Activated T-helper 17 cell treated with anti-CD3 and anti-CD28 coated beads, Interleukin-2, amount 50 U/mL, for 72 hours (primary cell): ENCODE measurements at regions not wholly inside any gene's neighbourhood (a gene's known extent, or its start where the extent isn't known, plus 50 kb on each side); places are given as distances from the start of the nearest gene placed in this dataset.

ENCODE experiments used
- ATAC-seq: fragments of 150-1000 bp; cut with Tn5 transposase; replicated peaks from 2 replicates; pipeline ENCODE4 v1.10.0; 2021; ENCODE audit warnings: mild to moderate bottlenecking, moderate library complexity
- H3K27ac Mint-ChIP-seq: one replicate; pipeline ENCODE4 v1.8.0; 2022; ENCODE audit warnings: mixed read lengths
- H3K27me3 Mint-ChIP-seq: one replicate; pipeline ENCODE4 v1.8.0; 2022; ENCODE audit warnings: mixed read lengths
- H3K36me3 Mint-ChIP-seq: one replicate; pipeline ENCODE4 v1.8.0; 2022; ENCODE audit warnings: low read depth, mild to moderate bottlenecking, mixed read lengths
- H3K4me1 Mint-ChIP-seq: one replicate; pipeline ENCODE4 v1.8.0; 2022; ENCODE audit warnings: mixed read lengths
- H3K4me3 Mint-ChIP-seq: one replicate; pipeline ENCODE4 v1.8.0; 2022; ENCODE audit warnings: mild to moderate bottlenecking, mixed read lengths
- H3K9me3 Mint-ChIP-seq: one replicate; pipeline ENCODE4 v1.8.0; 2022; ENCODE audit warnings: mixed read lengths

DNA sequence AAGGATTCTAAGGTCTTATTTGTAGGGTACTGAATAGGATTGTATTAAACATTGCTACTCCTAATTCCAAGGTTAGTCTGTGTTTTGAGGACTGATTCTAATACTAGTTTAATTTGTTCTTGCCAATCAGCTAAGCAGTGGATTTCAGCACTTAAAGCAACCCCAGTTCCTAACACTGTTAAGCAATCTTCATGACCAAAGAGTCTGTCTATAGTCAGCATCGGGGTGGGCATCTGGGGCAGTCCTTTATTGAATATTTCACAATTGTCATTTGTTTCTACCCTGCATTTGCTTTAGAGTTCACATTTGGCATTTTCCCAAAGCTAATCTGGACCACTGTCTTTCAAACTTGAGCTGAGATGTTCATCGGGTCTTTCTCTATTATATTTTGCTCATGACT lies 248.0 kb upstream of the TANK start:
- no peaks in the 10 kb centered on the region for H3K36me3 Mint-ChIP-seq
- no peaks in the 10 kb centered on the region for H3K9me3 Mint-ChIP-seq
- no peaks in the 10 kb centered on the region for H3K4me1 Mint-ChIP-seq
- no peak overlapping the region for H3K27ac Mint-ChIP-seq
- peaks cover 7% of the 10 kb centered on the region for H3K27me3 Mint-ChIP-seq
- no peak overlapping the region for H3K4me3 Mint-ChIP-seq
- no peak for ATAC-seq

DNA sequence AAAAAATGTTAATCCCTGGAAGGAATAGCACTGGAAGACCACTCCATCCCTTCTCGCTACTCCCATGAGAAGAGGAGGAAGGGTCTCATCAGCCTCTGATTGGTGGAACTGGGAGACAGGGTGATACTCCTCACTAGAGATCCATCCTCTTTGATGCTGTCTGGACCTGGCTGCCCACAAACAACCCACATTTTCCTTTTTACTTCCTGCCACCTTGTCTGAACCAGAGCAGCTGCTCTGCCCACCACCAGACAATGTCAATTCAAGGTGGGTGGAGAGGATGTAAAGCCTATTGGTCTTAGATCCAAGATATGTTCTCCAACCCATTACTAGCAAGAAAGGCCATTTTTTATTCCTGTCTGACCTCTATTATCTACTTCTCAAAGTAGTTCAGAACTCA lies 246.9 kb upstream of the TANK start:
- H3K4me3 Mint-ChIP-seq: no peak overlapping the region
- ATAC-seq: no peak

DNA sequence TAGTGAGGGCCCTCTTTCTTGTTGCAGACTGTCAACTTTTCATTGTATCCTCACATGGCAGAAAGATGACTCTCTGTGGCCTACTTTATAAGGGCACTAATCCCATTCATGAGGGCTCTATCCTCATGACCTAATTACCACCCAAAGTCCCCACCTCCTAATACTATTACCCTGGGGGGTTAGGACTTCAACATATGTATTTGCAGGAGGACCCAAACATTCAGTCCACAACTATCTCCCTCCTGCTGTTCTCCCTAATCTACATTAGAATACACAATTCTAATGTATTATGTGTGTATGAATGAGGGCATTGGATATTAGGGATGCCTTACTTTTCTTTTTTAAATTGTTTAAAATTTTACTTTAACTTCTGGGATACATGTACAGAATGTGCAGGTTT lies 246.0 kb upstream of the TANK start:
- H3K9me3 Mint-ChIP-seq: no peaks in the 10 kb centered on the region
- no peaks in the 10 kb centered on the region for H3K4me1 Mint-ChIP-seq
- H3K4me3 Mint-ChIP-seq: no peak overlapping the region
- no peaks in the 10 kb centered on the region for H3K36me3 Mint-ChIP-seq
- ATAC-seq: no peak
- H3K27me3 Mint-ChIP-seq: peaks cover 7% of the 10 kb centered on the region
- H3K27ac Mint-ChIP-seq: no peak overlapping the region

More for the DNA sequence above, 246.9 kb upstream of the TANK start:
- Mint-ChIP-seq H3K36me3 (no peaks in the 10 kb centered on the region), H3K27ac (no peak overlapping the region), H3K27me3 (peaks cover 7% of the 10 kb centered on the region), H3K4me1 (no peaks in the 10 kb centered on the region), H3K9me3 (no peaks in the 10 kb centered on the region)

DNA sequence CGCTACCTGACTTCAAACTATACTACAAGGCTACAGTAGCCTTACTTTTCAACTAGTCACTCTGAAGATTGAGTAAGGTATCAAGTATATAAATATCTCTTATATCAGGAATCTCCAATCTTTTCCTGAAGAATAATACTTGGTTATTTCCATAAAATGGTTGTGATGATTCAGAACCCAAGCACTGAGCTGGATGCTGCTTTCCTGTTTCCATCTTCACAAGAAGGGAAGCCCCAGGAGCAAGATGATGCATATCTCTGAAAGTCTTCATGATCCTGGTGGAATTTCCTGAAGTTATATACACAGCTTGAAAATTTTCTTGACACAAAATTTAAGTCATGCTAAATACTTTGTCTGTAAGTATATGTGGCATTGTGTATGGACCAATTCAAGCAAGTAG lies 243.9 kb upstream of the TANK start:
- no peak for ATAC-seq
- H3K36me3 Mint-ChIP-seq: no peaks in the 10 kb centered on the region
- H3K27me3 Mint-ChIP-seq: peaks cover 4% of the 10 kb centered on the region
- no peak overlapping the region for H3K4me3 Mint-ChIP-seq
- H3K27ac Mint-ChIP-seq: no peak overlapping the region
- no peaks in the 10 kb centered on the region for H3K9me3 Mint-ChIP-seq
- no peaks in the 10 kb centered on the region for H3K4me1 Mint-ChIP-seq

DNA sequence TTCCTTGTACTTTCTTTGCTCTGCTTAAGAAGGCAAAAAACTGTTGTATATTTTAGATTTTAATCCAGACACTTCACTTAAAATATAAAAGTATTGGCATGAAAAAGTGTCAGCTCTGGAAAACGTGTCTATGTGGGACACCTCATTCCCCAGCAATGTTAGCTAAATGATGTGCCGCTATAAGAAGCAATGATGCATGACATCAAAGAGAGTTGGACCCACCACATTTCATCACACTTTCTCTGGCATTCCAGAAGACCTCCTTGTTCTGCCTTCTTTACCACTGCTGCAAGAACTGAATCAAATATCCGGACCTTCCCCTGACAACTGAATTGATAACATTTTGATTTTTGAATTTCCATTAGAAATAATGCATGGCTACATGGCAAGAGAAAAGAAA lies 242.4 kb upstream of the TANK start:
- no peak for ATAC-seq
- H3K4me1 Mint-ChIP-seq: no peaks in the 10 kb centered on the region
- no peak overlapping the region for H3K27ac Mint-ChIP-seq
- H3K9me3 Mint-ChIP-seq: no peaks in the 10 kb centered on the region
- H3K4me3 Mint-ChIP-seq: no peak overlapping the region
- H3K27me3 Mint-ChIP-seq: peaks cover 4% of the 10 kb centered on the region
- H3K36me3 Mint-ChIP-seq: no peaks in the 10 kb centered on the region

- Mint-ChIP-seq H3K36me3 (no peaks in the 10 kb centered on the region), H3K27me3 (peaks cover 4% of the 10 kb centered on the region), H3K27ac (no peak overlapping the region), H3K9me3 (no peaks in the 10 kb centered on the region), H3K4me1 (no peaks in the 10 kb centered on the region), H3K4me3 (no peak overlapping the region)
- ATAC-seq: no peak
Observed at GRCh38 chr2:160918258-160918657, 242.0 kb upstream of the TANK start.

DNA sequence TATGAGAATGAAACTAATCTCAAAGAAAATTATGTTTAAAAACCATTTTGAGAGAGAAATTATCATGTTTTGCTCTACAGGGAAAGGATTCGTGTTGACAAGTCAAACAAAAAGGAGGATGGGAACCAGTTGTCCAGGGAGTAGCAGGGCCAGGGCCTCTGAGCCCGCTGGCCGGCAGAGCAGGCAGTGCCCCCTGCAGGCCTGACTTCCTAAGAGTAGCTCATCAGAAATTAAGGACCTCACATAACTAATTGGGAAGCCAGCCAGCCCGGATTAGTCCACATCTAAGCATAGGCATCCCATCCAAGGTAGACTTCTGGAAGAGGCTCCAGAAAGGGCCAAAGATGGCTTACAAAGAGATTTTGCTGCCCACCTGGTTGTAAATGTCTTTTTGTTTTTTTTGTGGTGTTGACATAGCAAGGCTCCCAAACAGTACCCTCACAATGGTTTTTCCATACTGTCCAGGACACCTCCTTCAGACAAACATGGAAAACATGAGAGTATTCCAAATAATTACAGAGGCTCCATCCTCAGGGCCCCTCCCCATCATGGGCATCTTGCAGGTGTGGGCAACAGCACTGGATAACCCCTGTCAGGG lies 241.2 kb upstream of the TANK start:
- Mint-ChIP-seq H3K4me3 (no peak overlapping the region), H3K36me3 (no peaks in the 10 kb centered on the region), H3K27ac (no peak overlapping the region), H3K9me3 (no peaks in the 10 kb centered on the region), H3K4me1 (no peaks in the 10 kb centered on the region), H3K27me3 (peaks cover 4% of the 10 kb centered on the region)
- peak; percentile 63 for ATAC-seq

- no peak for ATAC-seq
- no peaks in the 10 kb centered on the region for H3K36me3 Mint-ChIP-seq
- H3K4me1 Mint-ChIP-seq: no peaks in the 10 kb centered on the region
- no peak overlapping the region for H3K4me3 Mint-ChIP-seq
- H3K27me3 Mint-ChIP-seq: peaks cover 4% of the 10 kb centered on the region
- H3K27ac Mint-ChIP-seq: no peak overlapping the region
- H3K9me3 Mint-ChIP-seq: no peaks in the 10 kb centered on the region
Observed at GRCh38 chr2:160920061-160920460, 240.2 kb upstream of the TANK start.

GRCh38 chr2:160920791-160921303 lies 239.4 kb upstream of the TANK start:
- Mint-ChIP-seq H3K27ac (no peak overlapping the region), H3K9me3 (no peaks in the 10 kb centered on the region), H3K36me3 (no peaks in the 10 kb centered on the region), H3K27me3 (peaks cover 4% of the 10 kb centered on the region), H3K4me1 (no peaks in the 10 kb centered on the region), H3K4me3 (no peak overlapping the region)
- ATAC-seq: no peak

GRCh38 chr2:160921386-160921964 lies 238.8 kb upstream of the TANK start:
- H3K27me3 Mint-ChIP-seq: peaks cover 4% of the 10 kb centered on the region
- no peaks in the 10 kb centered on the region for H3K36me3 Mint-ChIP-seq
- no peak for ATAC-seq
- H3K9me3 Mint-ChIP-seq: no peaks in the 10 kb centered on the region
- no peak overlapping the region for H3K27ac Mint-ChIP-seq
- H3K4me3 Mint-ChIP-seq: no peak overlapping the region
- H3K4me1 Mint-ChIP-seq: no peaks in the 10 kb centered on the region

- Mint-ChIP-seq H3K27me3 (peaks cover 1% of the 10 kb centered on the region), H3K27ac (no peak overlapping the region), H3K4me3 (no peak overlapping the region), H3K4me1 (no peaks in the 10 kb centered on the region), H3K36me3 (no peaks in the 10 kb centered on the region), H3K9me3 (no peaks in the 10 kb centered on the region)
- ATAC-seq: no peak
Observed at GRCh38 chr2:160924936-160925353, 235.3 kb upstream of the TANK start.

DNA sequence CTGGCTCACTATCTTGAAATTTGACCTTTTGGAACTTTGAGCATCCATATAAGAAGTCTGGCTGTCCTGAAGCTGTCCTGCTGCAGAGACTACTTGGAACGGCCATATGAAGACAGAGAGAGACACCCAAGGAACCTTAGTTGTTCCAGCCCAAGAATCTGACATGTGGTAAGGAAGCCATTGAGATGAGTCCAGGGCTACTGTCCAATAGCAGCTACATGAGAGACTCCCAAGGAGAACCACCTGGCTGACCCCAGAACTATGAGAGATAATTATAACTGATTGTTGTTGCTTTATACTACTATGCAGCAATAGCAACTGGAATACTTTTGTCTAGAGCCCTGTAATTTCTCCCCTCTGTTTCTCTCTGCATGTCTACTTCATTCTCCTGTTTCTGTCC lies 234.3 kb upstream of the TANK start:
- Mint-ChIP-seq H3K27me3 (peaks cover 6% of the 10 kb centered on the region), H3K4me3 (no peak overlapping the region), H3K4me1 (no peaks in the 10 kb centered on the region), H3K36me3 (no peaks in the 10 kb centered on the region), H3K9me3 (no peaks in the 10 kb centered on the region), H3K27ac (no peak overlapping the region)
- no peak for ATAC-seq

- Mint-ChIP-seq H3K36me3 (no peaks in the 10 kb centered on the region), H3K9me3 (no peaks in the 10 kb centered on the region), H3K27ac (no peak overlapping the region), H3K27me3 (peaks cover 12% of the 10 kb centered on the region), H3K4me1 (peaks cover 4% of the 10 kb centered on the region), H3K4me3 (no peak overlapping the region)
- no peak for ATAC-seq
Observed at GRCh38 chr2:160927324-160927723, 232.9 kb upstream of the TANK start.

GRCh38 chr2:160928854-160929301 lies 231.3 kb upstream of the TANK start:
- Mint-ChIP-seq H3K4me3 (no peak overlapping the region), H3K27ac (no peak overlapping the region), H3K36me3 (no peaks in the 10 kb centered on the region), H3K4me1 (peaks cover 4% of the 10 kb centered on the region), H3K9me3 (no peaks in the 10 kb centered on the region), H3K27me3 (peaks cover 12% of the 10 kb centered on the region)
- ATAC-seq: no peak

DNA sequence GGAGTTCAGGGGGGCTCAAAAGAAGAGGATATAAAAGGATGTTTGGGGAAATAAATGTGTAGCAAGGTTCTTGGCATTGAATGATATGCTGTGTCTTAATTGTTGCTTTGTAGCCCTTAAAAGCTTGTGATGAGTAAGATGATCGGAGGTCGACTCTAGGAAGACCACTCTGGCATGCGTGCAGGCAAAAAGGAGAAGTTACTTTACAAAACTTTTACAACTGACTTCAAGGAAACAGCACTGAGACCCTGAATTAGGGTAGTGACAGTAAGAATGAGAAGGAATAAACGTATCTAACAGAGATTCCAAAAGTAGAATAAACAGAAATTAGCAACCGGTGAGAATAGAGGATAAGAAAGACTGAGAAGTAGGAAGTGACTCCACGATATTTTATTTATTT lies 228.7 kb upstream of the TANK start:
- Mint-ChIP-seq H3K4me3 (no peak overlapping the region), H3K27ac (no peak overlapping the region), H3K27me3 (peaks cover 12% of the 10 kb centered on the region), H3K9me3 (no peaks in the 10 kb centered on the region), H3K4me1 (peaks cover 4% of the 10 kb centered on the region), H3K36me3 (no peaks in the 10 kb centered on the region)
- ATAC-seq: no peak
